ENCODE measurements at regions not wholly inside any gene's neighbourhood (a gene's known extent, or its start where the extent isn't known, plus 50 kb on each side); places are given as distances from the start of the nearest gene placed in this dataset.

DNA sequence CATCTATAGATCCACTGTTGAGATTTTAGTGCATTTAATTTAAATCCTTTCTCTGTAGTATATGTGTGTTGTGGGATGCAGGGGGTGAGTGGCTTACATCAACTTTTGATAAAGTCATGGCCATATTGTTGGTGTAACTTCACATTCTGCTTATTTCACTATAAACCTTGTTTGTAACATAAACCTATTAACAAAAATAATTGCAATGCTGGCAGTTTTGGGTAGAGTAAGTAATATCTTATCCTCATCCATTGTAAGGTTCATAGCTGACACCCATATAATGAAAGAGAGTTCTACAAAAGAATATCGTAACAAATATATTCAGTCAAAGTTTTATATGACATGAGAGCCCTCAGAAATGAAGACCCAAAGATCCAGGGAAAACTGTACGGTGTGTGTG, 601.7 kb upstream of the ANO3 start:
- no peaks in the 10 kb centered on the region for H3K9me2 ChIP-seq (ENCODE audit: low read depth, low read length)
- no peak overlapping the region for H3K4me3 ChIP-seq (ENCODE audit: low read depth, low read length, poor library complexity, severe bottlenecking)
- H3K27me3 ChIP-seq (ENCODE audit: insufficient read depth, low read length): no peaks in the 10 kb centered on the region
- TF ChIP-seq, protein P1, sequence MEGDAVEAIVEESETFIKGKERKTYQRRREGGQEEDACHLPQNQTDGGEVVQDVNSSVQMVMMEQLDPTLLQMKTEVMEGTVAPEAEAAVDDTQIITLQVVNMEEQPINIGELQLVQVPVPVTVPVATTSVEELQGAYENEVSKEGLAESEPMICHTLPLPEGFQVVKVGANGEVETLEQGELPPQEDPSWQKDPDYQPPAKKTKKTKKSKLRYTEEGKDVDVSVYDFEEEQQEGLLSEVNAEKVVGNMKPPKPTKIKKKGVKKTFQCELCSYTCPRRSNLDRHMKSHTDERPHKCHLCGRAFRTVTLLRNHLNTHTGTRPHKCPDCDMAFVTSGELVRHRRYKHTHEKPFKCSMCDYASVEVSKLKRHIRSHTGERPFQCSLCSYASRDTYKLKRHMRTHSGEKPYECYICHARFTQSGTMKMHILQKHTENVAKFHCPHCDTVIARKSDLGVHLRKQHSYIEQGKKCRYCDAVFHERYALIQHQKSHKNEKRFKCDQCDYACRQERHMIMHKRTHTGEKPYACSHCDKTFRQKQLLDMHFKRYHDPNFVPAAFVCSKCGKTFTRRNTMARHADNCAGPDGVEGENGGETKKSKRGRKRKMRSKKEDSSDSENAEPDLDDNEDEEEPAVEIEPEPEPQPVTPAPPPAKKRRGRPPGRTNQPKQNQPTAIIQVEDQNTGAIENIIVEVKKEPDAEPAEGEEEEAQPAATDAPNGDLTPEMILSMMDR (IDR thresholded peaks at IDR 0.05; ENCODE audit: low read length): no peak
- TF ChIP-seq EZH2 (IDR thresholded peaks at IDR 0.05; ENCODE audit: borderline replicate concordance, low read length): no peak
- no peaks in the 10 kb centered on the region for H3F3A ChIP-seq (ENCODE audit: insufficient read depth, low read length)
- H3K79me2 ChIP-seq (ENCODE audit: insufficient read depth, low read length): no peaks in the 10 kb centered on the region
- H3K27ac ChIP-seq (ENCODE audit: low read depth, low read length, poor library complexity, severe bottlenecking): no peak overlapping the region
- no peaks in the 10 kb centered on the region for H3K4me1 ChIP-seq (ENCODE audit: insufficient read depth, low read length, severe bottlenecking)
- H3K9me3 ChIP-seq (ENCODE audit: low read length): no peaks in the 10 kb centered on the region
- no peak overlapping the region for H3K9ac ChIP-seq (ENCODE audit: low read length)
- no peaks in the 10 kb centered on the region for H4K20me1 ChIP-seq (ENCODE audit: insufficient read depth, low read length)
- H3K36me3 ChIP-seq (ENCODE audit: insufficient read depth, low read length): no peaks in the 10 kb centered on the region
- no peak overlapping the region for H3K4me2 ChIP-seq (ENCODE audit: low read length)
- H2AFZ ChIP-seq (ENCODE audit: low read length): no peak overlapping the region

DNA sequence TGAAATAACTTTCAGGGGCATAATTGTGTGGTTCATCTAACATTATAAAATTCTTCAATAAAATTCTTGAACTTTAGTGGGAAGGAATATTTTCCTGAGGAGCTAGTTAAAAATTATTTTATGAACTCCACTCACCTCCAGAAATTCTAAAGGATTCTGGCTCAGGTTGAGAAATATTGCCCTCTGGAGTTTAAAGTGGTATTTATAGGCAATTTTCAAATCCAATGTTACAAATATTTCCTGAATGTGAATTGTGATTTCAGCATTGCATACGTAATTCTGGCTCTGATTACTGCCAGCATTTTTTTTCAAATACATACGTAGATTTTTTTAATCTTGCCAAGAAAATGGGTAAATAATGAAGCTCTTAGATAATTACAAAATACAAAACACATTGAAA, 598.2 kb upstream of the ANO3 start:
- Histone ChIP-seq H3K9me3 (ENCODE audit: low read length) (no peaks in the 10 kb centered on the region), H3K36me3 (ENCODE audit: insufficient read depth, low read length) (no peaks in the 10 kb centered on the region), H4K20me1 (ENCODE audit: insufficient read depth, low read length) (no peaks in the 10 kb centered on the region), H3K27me3 (ENCODE audit: insufficient read depth, low read length) (no peaks in the 10 kb centered on the region), H3F3A (ENCODE audit: insufficient read depth, low read length) (no peaks in the 10 kb centered on the region), H3K9ac (ENCODE audit: low read length) (no peak overlapping the region), H3K27ac (ENCODE audit: low read depth, low read length, poor library complexity, severe bottlenecking) (no peak overlapping the region), H3K79me2 (ENCODE audit: insufficient read depth, low read length) (no peaks in the 10 kb centered on the region), H2AFZ (ENCODE audit: low read length) (no peak overlapping the region), H3K4me3 (ENCODE audit: low read depth, low read length, poor library complexity, severe bottlenecking) (no peak overlapping the region), H3K4me1 (ENCODE audit: insufficient read depth, low read length, severe bottlenecking) (no peaks in the 10 kb centered on the region), H3K9me2 (ENCODE audit: low read depth, low read length) (no peaks in the 10 kb centered on the region), H3K4me2 (ENCODE audit: low read length) (no peak overlapping the region)
- no peak for TF ChIP-seq EZH2 (IDR thresholded peaks at IDR 0.05; ENCODE audit: borderline replicate concordance, low read length)
- TF ChIP-seq, protein P1 (IDR thresholded peaks at IDR 0.05; ENCODE audit: low read length): 0 out of 2 replicates have a peak, but pooled peaks have one; percentile 7

DNA sequence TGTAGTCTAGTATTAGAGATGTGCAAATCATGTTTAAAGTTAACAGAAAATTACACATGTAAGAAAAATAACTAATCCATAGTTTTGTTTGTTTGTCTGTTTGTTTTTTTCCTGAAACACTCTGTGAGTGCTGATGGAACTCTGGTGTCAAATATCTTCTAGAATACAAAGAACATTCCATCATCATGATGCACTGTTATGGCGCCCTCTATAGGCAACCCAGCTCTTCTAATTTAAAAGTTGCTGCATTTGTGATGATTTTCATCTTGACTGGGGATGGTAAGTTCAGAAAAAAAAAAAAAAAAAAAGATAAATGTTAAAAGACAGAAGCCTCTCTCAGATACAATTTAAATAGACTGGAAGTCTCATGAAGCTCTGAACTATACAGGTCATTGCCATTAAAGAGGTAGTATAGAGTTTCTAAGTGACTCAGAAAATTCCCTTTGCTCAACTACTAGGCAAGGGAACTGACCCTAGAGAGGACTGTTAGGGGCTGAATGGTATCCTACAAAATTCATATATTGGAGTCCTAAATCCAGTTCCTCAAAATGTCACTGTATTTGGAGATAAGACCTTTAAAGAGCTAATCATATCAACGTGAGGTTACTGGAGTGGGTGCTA, 597.2 kb upstream of the ANO3 start:
- Histone ChIP-seq H3K79me2 (ENCODE audit: insufficient read depth, low read length) (no peaks in the 10 kb centered on the region), H3K4me1 (ENCODE audit: insufficient read depth, low read length, severe bottlenecking) (no peaks in the 10 kb centered on the region), H3K36me3 (ENCODE audit: insufficient read depth, low read length) (no peaks in the 10 kb centered on the region), H3F3A (ENCODE audit: insufficient read depth, low read length) (no peaks in the 10 kb centered on the region), H3K4me3 (ENCODE audit: low read depth, low read length, poor library complexity, severe bottlenecking) (no peak overlapping the region), H2AFZ (ENCODE audit: low read length) (no peak overlapping the region), H4K20me1 (ENCODE audit: insufficient read depth, low read length) (no peaks in the 10 kb centered on the region), H3K27me3 (ENCODE audit: insufficient read depth, low read length) (no peaks in the 10 kb centered on the region), H3K27ac (ENCODE audit: low read depth, low read length, poor library complexity, severe bottlenecking) (no peak overlapping the region), H3K4me2 (ENCODE audit: low read length) (no peak overlapping the region), H3K9me2 (ENCODE audit: low read depth, low read length) (no peaks in the 10 kb centered on the region), H3K9me3 (ENCODE audit: low read length) (no peaks in the 10 kb centered on the region), H3K9ac (ENCODE audit: low read length) (no peak overlapping the region)
- TF ChIP-seq, protein P1 (IDR thresholded peaks at IDR 0.05; ENCODE audit: low read length): peak; percentile 43
- TF ChIP-seq EZH2 (IDR thresholded peaks at IDR 0.05; ENCODE audit: borderline replicate concordance, low read length): no peak
